GM12874 (cell line): ENCODE measurements at regions not wholly inside any gene's neighbourhood (a gene's known extent, or its start where the extent isn't known, plus 50 kb on each side); places are given as distances from the start of the nearest gene placed in this dataset.

Experiments
- TF ChIP-seq, protein P1 (sequence below): IDR thresholded peaks from 2 replicates; pipeline ENCODE4 v1.5.1; 2011; ENCODE audit warnings: low read depth, mild to moderate bottlenecking, control low read depth, low read length, moderate library complexity; ENCODE audit not compliant: insufficient read depth

DNA sequence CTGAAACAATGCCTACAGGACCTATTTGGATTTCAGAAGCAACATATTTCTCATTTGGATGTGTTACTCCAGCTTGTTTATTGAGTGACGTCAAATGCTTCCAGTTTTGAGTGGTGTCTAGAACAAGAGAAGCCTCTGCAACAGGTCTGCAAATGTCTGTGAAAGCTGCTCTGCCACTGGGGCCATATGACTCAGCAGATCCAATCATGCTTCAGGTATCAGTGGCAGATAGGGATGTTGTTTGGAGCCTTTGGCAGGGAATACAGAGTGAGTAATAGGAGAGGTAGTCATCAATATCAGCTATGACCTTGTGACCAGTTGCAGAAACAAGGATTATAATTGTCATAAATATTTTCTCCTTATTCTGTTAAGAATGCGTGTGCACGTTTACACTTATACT lies 141.1 kb upstream of the ZXDA start:
- TF ChIP-seq, protein P1, sequence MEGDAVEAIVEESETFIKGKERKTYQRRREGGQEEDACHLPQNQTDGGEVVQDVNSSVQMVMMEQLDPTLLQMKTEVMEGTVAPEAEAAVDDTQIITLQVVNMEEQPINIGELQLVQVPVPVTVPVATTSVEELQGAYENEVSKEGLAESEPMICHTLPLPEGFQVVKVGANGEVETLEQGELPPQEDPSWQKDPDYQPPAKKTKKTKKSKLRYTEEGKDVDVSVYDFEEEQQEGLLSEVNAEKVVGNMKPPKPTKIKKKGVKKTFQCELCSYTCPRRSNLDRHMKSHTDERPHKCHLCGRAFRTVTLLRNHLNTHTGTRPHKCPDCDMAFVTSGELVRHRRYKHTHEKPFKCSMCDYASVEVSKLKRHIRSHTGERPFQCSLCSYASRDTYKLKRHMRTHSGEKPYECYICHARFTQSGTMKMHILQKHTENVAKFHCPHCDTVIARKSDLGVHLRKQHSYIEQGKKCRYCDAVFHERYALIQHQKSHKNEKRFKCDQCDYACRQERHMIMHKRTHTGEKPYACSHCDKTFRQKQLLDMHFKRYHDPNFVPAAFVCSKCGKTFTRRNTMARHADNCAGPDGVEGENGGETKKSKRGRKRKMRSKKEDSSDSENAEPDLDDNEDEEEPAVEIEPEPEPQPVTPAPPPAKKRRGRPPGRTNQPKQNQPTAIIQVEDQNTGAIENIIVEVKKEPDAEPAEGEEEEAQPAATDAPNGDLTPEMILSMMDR: no peak

- TF ChIP-seq, protein P1: no peak
Observed at GRCh38 chrX:58044130-58044529, 133.9 kb upstream of the ZXDA start.

GRCh38 chrX:58025979-58026378 lies 115.7 kb upstream of the ZXDA start:
- TF ChIP-seq, protein P1: peak; percentile 31; the same call in 1 of the 2 replicates

DNA sequence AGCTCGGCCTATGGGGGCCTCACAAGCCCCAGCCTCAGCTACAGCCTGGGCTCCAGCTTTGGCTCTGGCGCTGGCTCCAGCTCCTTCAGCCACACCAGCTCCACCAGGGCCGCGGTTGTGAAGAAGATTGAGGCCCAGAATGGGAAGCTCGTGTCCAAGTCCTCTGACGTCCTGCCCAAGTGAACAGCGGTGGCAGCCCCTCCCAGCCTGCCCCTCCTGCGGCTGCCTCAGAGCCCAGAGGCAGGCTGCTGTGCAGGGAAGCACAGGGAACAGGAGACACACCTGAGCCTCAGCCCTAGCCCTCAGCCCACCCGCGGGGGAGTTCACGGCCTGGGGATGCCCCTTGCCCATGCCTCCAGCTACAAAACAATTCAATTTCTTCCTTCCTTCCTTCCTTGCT lies 75.7 kb upstream of the ZXDA start:
- TF ChIP-seq, protein P1: no peak

- TF ChIP-seq, protein P1: no peak
Observed at GRCh38 chrX:57984620-57985019, 74.4 kb upstream of the ZXDA start.

- TF ChIP-seq, protein P1: no peak
Observed at GRCh38 chrX:57977992-57978391, 67.7 kb upstream of the ZXDA start.

- TF ChIP-seq, protein P1: no peak
Observed at GRCh38 chrX:57964975-57965374, 54.7 kb upstream of the ZXDA start.
